Esophagus (tissue), 2 donors: ENCODE measurements at regions not wholly inside any gene's neighbourhood (a gene's known extent, or its start where the extent isn't known, plus 50 kb on each side); places are given as distances from the start of the nearest gene placed in this dataset.

Source experiments
- H3K27ac ChIP-seq, 2 donors: one replicate each; pipeline ENCODE4 v1.5.1; 2013; ENCODE audit warnings: low read depth in 2 of 2, mild to moderate bottlenecking in 2 of 2, inconsistent platforms in 1 of 2, low read length in 1 of 2, moderate library complexity in 1 of 2
- H3K27me3 ChIP-seq, 2 donors: one replicate each; pipeline ENCODE4 v1.6.1; 2013; ENCODE audit warnings: low read length in 2 of 2, control low read depth in 1 of 2, mild to moderate bottlenecking in 1 of 2; ENCODE audit not compliant: insufficient read depth in 2 of 2, control insufficient read depth in 1 of 2
- H3K36me3 ChIP-seq, 2 donors: one replicate each; pipeline ENCODE4 v1.6.1; 2013; ENCODE audit warnings: low read length in 1 of 2; ENCODE audit not compliant: control insufficient read depth in 2 of 2, insufficient read depth in 2 of 2
- H3K4me1 ChIP-seq, 2 donors: one replicate each; pipeline ENCODE4 v1.6.1; 2013; ENCODE audit warnings: low read length in 1 of 2; ENCODE audit not compliant: control insufficient read depth in 2 of 2, insufficient read depth in 2 of 2
- H3K4me3 ChIP-seq, 2 donors: one replicate each; pipeline ENCODE4 v1.5.1; 2013; ENCODE audit warnings: low read length in 2 of 2, mild to moderate bottlenecking in 2 of 2, low read depth in 1 of 2, moderate library complexity in 1 of 2
- H3K9me3 ChIP-seq, 2 donors: one replicate each; pipeline ENCODE4 v1.6.1; 2013; ENCODE audit warnings: mild to moderate bottlenecking in 2 of 2, low read depth in 1 of 2, low read length in 1 of 2, moderate library complexity in 1 of 2; ENCODE audit not compliant: control insufficient read depth in 2 of 2, insufficient read depth in 1 of 2
- WGBS, 2 donors: extraction: QIAGEN DNeasy Blood & Tissue Kit; methylation state at CpG; one replicate each; pipeline ENCODE4 v1.1.7; 2013; 5-methylcytosine and 5-hydroxymethylcytosine counted together
- donor health status: healthy with polysubstance abuse.
- donor health status: Bipolar disorder and iron deficiency.

- Histone ChIP-seq H3K27me3 (no peaks in the 10 kb centered on the region), H3K9me3 (peaks cover 0 to 3% of the 10 kb centered on the region in 2 donors), H3K27ac (no peak overlapping the region), H3K36me3 (no peaks in the 10 kb centered on the region), H3K4me3 (no peak overlapping the region), H3K4me1 (no peaks in the 10 kb centered on the region)
- WGBS, 2 donors = 55 to 62% methylated on average over 5 of the region's 5 CpGs
Measured at GRCh38 chr12:23099104-23099503, 474.1 kb downstream of the ETNK1 start.

GRCh38 chr12:23099604-23100003, 474.6 kb downstream of the ETNK1 start:
- Histone ChIP-seq H3K27me3 (no peaks in the 10 kb centered on the region), H3K36me3 (no peaks in the 10 kb centered on the region), H3K4me3 (no peak overlapping the region), H3K27ac (no peak overlapping the region), H3K4me1 (no peaks in the 10 kb centered on the region), H3K9me3 (peaks cover 0 to 3% of the 10 kb centered on the region in 2 donors)

- H3K9me3 ChIP-seq = no peaks in the 10 kb centered on the region
- H3K4me3 ChIP-seq = no peak overlapping the region
- H3K4me1 ChIP-seq = no peaks in the 10 kb centered on the region
- no peak overlapping the region for H3K27ac ChIP-seq
- WGBS, 2 donors = 66 to 69% methylated on average over 4 of the region's 4 CpGs
- no peaks in the 10 kb centered on the region for H3K36me3 ChIP-seq
- H3K27me3 ChIP-seq = peaks cover 0 to 2% of the 10 kb centered on the region in 2 donors
Measured at GRCh38 chr12:23108957-23109356, 484.0 kb downstream of the ETNK1 start.

GRCh38 chr12:23113781-23114180, 488.8 kb downstream of the ETNK1 start:
- 62 to 66% methylated on average over 4 of the region's 4 CpGs for WGBS, 2 donors
- Histone ChIP-seq H3K4me1 (no peaks in the 10 kb centered on the region), H3K4me3 (no peak overlapping the region), H3K36me3 (no peaks in the 10 kb centered on the region), H3K27me3 (no peaks in the 10 kb centered on the region), H3K27ac (no peak overlapping the region), H3K9me3 (no peaks in the 10 kb centered on the region)

- Histone ChIP-seq H3K4me3 (no peak overlapping the region), H3K36me3 (no peaks in the 10 kb centered on the region), H3K27me3 (no peaks in the 10 kb centered on the region), H3K4me1 (no peaks in the 10 kb centered on the region), H3K27ac (no peak overlapping the region), H3K9me3 (no peaks in the 10 kb centered on the region)
- 96 to 97% methylated on average over 1 of the region's 1 CpG for WGBS, 2 donors
Measured at GRCh38 chr12:23115984-23116383, 491.0 kb downstream of the ETNK1 start.

- H3K27me3 ChIP-seq = no peaks in the 10 kb centered on the region
- no peak overlapping the region for H3K4me3 ChIP-seq
- no peaks in the 10 kb centered on the region for H3K4me1 ChIP-seq
- H3K9me3 ChIP-seq = no peaks in the 10 kb centered on the region
- no peaks in the 10 kb centered on the region for H3K36me3 ChIP-seq
- no peak overlapping the region for H3K27ac ChIP-seq
- 37 to 44% methylated on average over 2 of the region's 2 CpGs for WGBS, 2 donors
Measured at GRCh38 chr12:23126794-23127193, 501.8 kb downstream of the ETNK1 start.

- Histone ChIP-seq H3K4me1 (no peaks in the 10 kb centered on the region), H3K9me3 (no peaks in the 10 kb centered on the region), H3K27me3 (no peaks in the 10 kb centered on the region), H3K36me3 (no peaks in the 10 kb centered on the region), H3K4me3 (no peak overlapping the region), H3K27ac (no peak overlapping the region)
- WGBS, 2 donors = 70 to 88% methylated on average over 3 of the region's 3 CpGs
Measured at GRCh38 chr12:23127701-23128100, 502.7 kb downstream of the ETNK1 start.

GRCh38 chr12:23128462-23128861, 503.5 kb downstream of the ETNK1 start:
- Histone ChIP-seq H3K4me3 (no peak overlapping the region), H3K9me3 (no peaks in the 10 kb centered on the region), H3K27me3 (no peaks in the 10 kb centered on the region), H3K4me1 (no peaks in the 10 kb centered on the region), H3K36me3 (no peaks in the 10 kb centered on the region), H3K27ac (no peak overlapping the region)
- WGBS, 2 donors = 61 to 73% methylated on average over 2 of the region's 2 CpGs

- H3K9me3 ChIP-seq = peaks cover 0 to 1% of the 10 kb centered on the region in 2 donors
- 92 to 97% methylated on average over 1 of the region's 1 CpG for WGBS, 2 donors
- no peaks in the 10 kb centered on the region for H3K36me3 ChIP-seq
- no peaks in the 10 kb centered on the region for H3K27me3 ChIP-seq
- no peak overlapping the region for H3K27ac ChIP-seq
- no peak overlapping the region for H3K4me3 ChIP-seq
- no peaks in the 10 kb centered on the region for H3K4me1 ChIP-seq
Measured at GRCh38 chr12:23132357-23132756, 507.4 kb downstream of the ETNK1 start.

- Histone ChIP-seq H3K4me3 (no peak overlapping the region), H3K36me3 (no peaks in the 10 kb centered on the region), H3K9me3 (peaks cover 0 to 1% of the 10 kb centered on the region in 2 donors), H3K27me3 (no peaks in the 10 kb centered on the region), H3K4me1 (no peaks in the 10 kb centered on the region), H3K27ac (no peak overlapping the region)
- 61 to 71% methylated on average over 1 of the region's 1 CpG for WGBS, 2 donors
Measured at GRCh38 chr12:23133471-23133870, 508.5 kb downstream of the ETNK1 start.
